NB4 (cell line): ENCODE measurements at regions not wholly inside any gene's neighbourhood (a gene's known extent, or its start where the extent isn't known, plus 50 kb on each side); places are given as distances from the start of the nearest gene placed in this dataset.

Source experiments
- TF ChIP-seq, protein P1 (sequence below): IDR thresholded peaks from one replicate; pipeline ENCODE4 v1.5.1; 2012; ENCODE audit warnings: low read depth, low read length
- TF ChIP-seq, protein P2 (sequence below): IDR thresholded peaks from 2 replicates; pipeline ENCODE4 v1.6.1; 2011; ENCODE audit warnings: low read depth, low read length

DNA sequence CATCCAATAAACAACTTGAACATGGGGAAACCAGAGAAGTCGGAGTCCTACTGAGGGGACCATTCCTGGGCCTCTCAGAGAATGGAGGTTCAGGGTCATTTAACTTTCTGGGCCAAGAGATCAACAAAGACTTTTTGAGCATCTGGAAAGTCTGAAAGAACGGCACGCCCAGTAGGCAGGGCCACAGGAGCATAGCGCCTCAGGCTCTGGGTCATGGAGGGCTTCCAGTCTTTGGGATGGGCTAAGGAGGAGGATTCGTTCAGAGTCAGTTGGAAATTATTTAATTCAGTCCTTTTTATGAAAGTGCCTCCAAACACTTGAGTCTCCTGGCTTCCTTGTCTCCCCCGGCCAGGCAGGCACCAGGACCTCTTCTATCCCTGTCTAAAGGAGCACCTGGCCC, 101.1 kb upstream of the GLI2 start:
- TF ChIP-seq, protein P1, sequence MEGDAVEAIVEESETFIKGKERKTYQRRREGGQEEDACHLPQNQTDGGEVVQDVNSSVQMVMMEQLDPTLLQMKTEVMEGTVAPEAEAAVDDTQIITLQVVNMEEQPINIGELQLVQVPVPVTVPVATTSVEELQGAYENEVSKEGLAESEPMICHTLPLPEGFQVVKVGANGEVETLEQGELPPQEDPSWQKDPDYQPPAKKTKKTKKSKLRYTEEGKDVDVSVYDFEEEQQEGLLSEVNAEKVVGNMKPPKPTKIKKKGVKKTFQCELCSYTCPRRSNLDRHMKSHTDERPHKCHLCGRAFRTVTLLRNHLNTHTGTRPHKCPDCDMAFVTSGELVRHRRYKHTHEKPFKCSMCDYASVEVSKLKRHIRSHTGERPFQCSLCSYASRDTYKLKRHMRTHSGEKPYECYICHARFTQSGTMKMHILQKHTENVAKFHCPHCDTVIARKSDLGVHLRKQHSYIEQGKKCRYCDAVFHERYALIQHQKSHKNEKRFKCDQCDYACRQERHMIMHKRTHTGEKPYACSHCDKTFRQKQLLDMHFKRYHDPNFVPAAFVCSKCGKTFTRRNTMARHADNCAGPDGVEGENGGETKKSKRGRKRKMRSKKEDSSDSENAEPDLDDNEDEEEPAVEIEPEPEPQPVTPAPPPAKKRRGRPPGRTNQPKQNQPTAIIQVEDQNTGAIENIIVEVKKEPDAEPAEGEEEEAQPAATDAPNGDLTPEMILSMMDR: no peak
- TF ChIP-seq, protein P2, sequence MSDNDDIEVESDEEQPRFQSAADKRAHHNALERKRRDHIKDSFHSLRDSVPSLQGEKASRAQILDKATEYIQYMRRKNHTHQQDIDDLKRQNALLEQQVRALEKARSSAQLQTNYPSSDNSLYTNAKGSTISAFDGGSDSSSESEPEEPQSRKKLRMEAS: no peak
